Spleen (tissue), 7 donors: ENCODE measurements at regions not wholly inside any gene's neighbourhood (a gene's known extent, or its start where the extent isn't known, plus 50 kb on each side); places are given as distances from the start of the nearest gene placed in this dataset.
"Not testable (repeated sequence)": the region's sequence is repeated elsewhere in the genome, so short reads cannot be mapped to it uniquely, and the experiment has no call there.

Experiments used
- POLR2A ChIP-seq, 3 donors: fragments of 450-650 bp; IDR thresholded peaks; one replicate each; pipeline ENCODE4 v1.5.1; 2017; ENCODE audit warnings: antibody characterized with exemption in 3 of 3, mild to moderate bottlenecking in 1 of 3
- POLR2AphosphoS5 ChIP-seq, 3 donors: sonication (generic); formaldehyde crosslinking; IDR thresholded peaks; one replicate each; pipeline ENCODE4 v1.5.1; 2017; ENCODE audit warnings: antibody characterized with exemption in 3 of 3
- TF ChIP-seq, protein P1 (sequence below), 11 experiments: fragments of 200-600 bp in 7 of 11; fragments of 450-650 bp in 4 of 11; sonication (generic) in 4 of 11; IDR thresholded peaks in 8 of 11; conservative IDR thresholded peaks in 3 of 11; 1 replicate in 7 of 11; 2 replicates in 4 of 11; pipeline versions ENCODE4 v1.4.0 to v1.8.0; 2016 to 2021; ENCODE audit warnings: antibody characterized with exemption in 11 of 11, inconsistent platforms in 4 of 11, mild to moderate bottlenecking in 1 of 11
- donor health status: DM: no; HTN: no; CAD: no; lungs with moderate emphysema.
- donor health status: DM: no; HTN: no; CAD: no.
- donor health status: DM: no; HTN: no; CAD: no.

DNA sequence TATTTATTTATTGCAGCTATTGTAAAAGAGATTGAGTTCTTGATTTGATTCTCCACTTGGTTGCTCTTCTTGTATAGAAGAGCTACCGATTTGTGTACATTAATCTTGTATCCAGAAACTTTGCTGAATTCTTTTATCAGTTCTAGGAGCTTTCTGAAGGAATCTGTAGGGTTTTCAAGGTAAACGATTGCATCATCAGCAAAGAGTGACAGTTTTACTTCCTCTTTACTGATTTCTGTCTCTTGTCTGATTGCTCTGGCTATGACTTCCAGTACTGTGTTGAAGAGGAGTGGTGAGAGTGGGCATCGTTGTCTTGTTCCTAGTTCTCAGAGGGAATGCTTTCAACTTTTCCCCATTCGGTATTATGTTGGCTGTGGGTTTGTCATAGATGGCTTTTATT, 103.1 kb downstream of the CAPZA3 start:
- not testable (repeated sequence) for TF ChIP-seq POLR2AphosphoS5, POLR2A (IDR thresholded peaks at IDR 0.05)
- TF ChIP-seq, protein P1, sequence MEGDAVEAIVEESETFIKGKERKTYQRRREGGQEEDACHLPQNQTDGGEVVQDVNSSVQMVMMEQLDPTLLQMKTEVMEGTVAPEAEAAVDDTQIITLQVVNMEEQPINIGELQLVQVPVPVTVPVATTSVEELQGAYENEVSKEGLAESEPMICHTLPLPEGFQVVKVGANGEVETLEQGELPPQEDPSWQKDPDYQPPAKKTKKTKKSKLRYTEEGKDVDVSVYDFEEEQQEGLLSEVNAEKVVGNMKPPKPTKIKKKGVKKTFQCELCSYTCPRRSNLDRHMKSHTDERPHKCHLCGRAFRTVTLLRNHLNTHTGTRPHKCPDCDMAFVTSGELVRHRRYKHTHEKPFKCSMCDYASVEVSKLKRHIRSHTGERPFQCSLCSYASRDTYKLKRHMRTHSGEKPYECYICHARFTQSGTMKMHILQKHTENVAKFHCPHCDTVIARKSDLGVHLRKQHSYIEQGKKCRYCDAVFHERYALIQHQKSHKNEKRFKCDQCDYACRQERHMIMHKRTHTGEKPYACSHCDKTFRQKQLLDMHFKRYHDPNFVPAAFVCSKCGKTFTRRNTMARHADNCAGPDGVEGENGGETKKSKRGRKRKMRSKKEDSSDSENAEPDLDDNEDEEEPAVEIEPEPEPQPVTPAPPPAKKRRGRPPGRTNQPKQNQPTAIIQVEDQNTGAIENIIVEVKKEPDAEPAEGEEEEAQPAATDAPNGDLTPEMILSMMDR (IDR thresholded peaks at IDR 0.05 in 8 of 11, conservative IDR thresholded peaks at IDR 0.05 in 3 of 11): not testable (repeated sequence)
